ENCODE measurements at regions not wholly inside any gene's neighbourhood (a gene's known extent, or its start where the extent isn't known, plus 50 kb on each side); places are given as distances from the start of the nearest gene placed in this dataset.

- CTCF ChIA-PET = no interaction called here
- Histone ChIP-seq H3K9me3 (replicated peaks; ENCODE audit: control insufficient read depth, insufficient read depth, low read length) (no peaks in the 10 kb centered on the region), H3K27ac (ENCODE audit: control insufficient read depth, insufficient read depth) (no peak overlapping the region), H3K4me3 (no peak overlapping the region), H3K79me2 (ENCODE audit: control insufficient read depth, insufficient read depth, low read length) (no peaks in the 10 kb centered on the region), H2AFZ (ENCODE audit: control insufficient read depth, low read depth, low read length) (no peak overlapping the region), H3K9ac (ENCODE audit: control insufficient read depth, insufficient read depth, low read length) (no peak overlapping the region), H4K20me1 (ENCODE audit: control insufficient read depth, insufficient read depth) (no peaks in the 10 kb centered on the region), H3K36me3 (ENCODE audit: control insufficient read depth in 2 of 2, insufficient read depth in 2 of 2, low read length in 1 of 2) (no peaks in the 10 kb centered on the region), H3K4me1 (ENCODE audit: control insufficient read depth, insufficient read depth, low read length) (no peaks in the 10 kb centered on the region), H3K4me2 (ENCODE audit: control insufficient read depth, insufficient read depth) (no peak overlapping the region), H3K27me3 (replicated peaks in 1 of 2; ENCODE audit: control insufficient read depth in 2 of 2, insufficient read depth in 2 of 2, low read length in 1 of 2) (no peaks in the 10 kb centered on the region)
- RAD21 ChIA-PET (ENCODE audit: unreplicated experiment) = no interaction called here
- FAIRE-seq (no peak), ATAC-seq (no peak), DNase-seq (ENCODE audit: low read depth, low spot score) (no peak)
- WGBS (ENCODE audit: insufficient coverage, insufficient replicate concordance, low lambda C conversion rate, missing lambda C conversion rate) = 30% methylated on average over 5 of the region's 6 CpGs
- TF ChIP-seq POLR2AphosphoS2 (IDR thresholded peaks at IDR 0.05; ENCODE audit: low read depth, low read length) (no peak), WRNIP1 (IDR thresholded peaks at IDR 0.05; ENCODE audit: borderline replicate concordance, low read depth, low read length) (no peak), SMAD5 (IDR thresholded peaks at IDR 0.05; ENCODE audit: low read depth) (no peak)
- intact Hi-C loops (cut with micrococcal nuclease; ENCODE audit: unreplicated experiment) = no loop called here
- in situ Hi-C loops (cut with MboI) = no loop called here
- POLR2A ChIA-PET = no interaction called here
- SMC1A ChIA-PET (ENCODE audit: uncharacterized antibody, unreplicated experiment) = interaction anchor here (0.9 kb wide), 1 partner anchor 337 kb away, joined by 3 read pairs; no protein-coding TSS in a partner anchor
- no TSS peak for BruUV-seq (replicated peaks)
Observed at GRCh38 chr12:77357655-77358054, 292.3 kb upstream of the E2F7 start.

GRCh38 chr12:77354766-77355362 is 289.5 kb upstream of the E2F7 start:
- H3K9me3 ChIP-seq (replicated peaks; ENCODE audit: control insufficient read depth, insufficient read depth, low read length) = no peaks in the 10 kb centered on the region
- FAIRE-seq (no peak), ATAC-seq (no peak), DNase-seq (ENCODE audit: low read depth, low spot score) (no peak)
- RAD21 ChIA-PET (ENCODE audit: unreplicated experiment) = no interaction called here
- H4K20me1 ChIP-seq (ENCODE audit: control insufficient read depth, insufficient read depth) = no peaks in the 10 kb centered on the region
- no peak overlapping the region for H3K4me3 ChIP-seq
- no peaks in the 10 kb centered on the region for H3K27me3 ChIP-seq (replicated peaks in 1 of 2; ENCODE audit: control insufficient read depth in 2 of 2, insufficient read depth in 2 of 2, low read length in 1 of 2)
- SMC1A ChIA-PET (ENCODE audit: uncharacterized antibody, unreplicated experiment) = no interaction called here
- no TSS peak for BruUV-seq (replicated peaks)
- no peaks in the 10 kb centered on the region for H3K79me2 ChIP-seq (ENCODE audit: control insufficient read depth, insufficient read depth, low read length)
- POLR2A ChIA-PET = interaction anchor here (0.6 kb wide), 2 partner anchors 183 to 307 kb away, joined by 3 to 5 read pairs; no protein-coding TSS in a partner anchor
- no peak overlapping the region for H3K9ac ChIP-seq (ENCODE audit: control insufficient read depth, insufficient read depth, low read length)
- H3K36me3 ChIP-seq (ENCODE audit: control insufficient read depth in 2 of 2, insufficient read depth in 2 of 2, low read length in 1 of 2) = no peaks in the 10 kb centered on the region
- H3K27ac ChIP-seq (ENCODE audit: control insufficient read depth, insufficient read depth) = no peak overlapping the region
- 46% methylated on average over 2 of the region's 2 CpGs for WGBS (ENCODE audit: insufficient coverage, insufficient replicate concordance, low lambda C conversion rate, missing lambda C conversion rate)
- no peaks in the 10 kb centered on the region for H3K4me1 ChIP-seq (ENCODE audit: control insufficient read depth, insufficient read depth, low read length)
- in situ Hi-C loops (cut with MboI) = no loop called here
- no peak overlapping the region for H2AFZ ChIP-seq (ENCODE audit: control insufficient read depth, low read depth, low read length)
- intact Hi-C loops (cut with micrococcal nuclease; ENCODE audit: unreplicated experiment) = no loop called here
- CTCF ChIA-PET = no interaction called here
- no peak overlapping the region for H3K4me2 ChIP-seq (ENCODE audit: control insufficient read depth, insufficient read depth)
- TF ChIP-seq KAT2A (conservative IDR thresholded peaks at IDR 0.05; ENCODE audit: control insufficient read depth, low read depth, low read length) (no peak), IKZF1 (conservative IDR thresholded peaks at IDR 0.05) (no peak), TCF12 (IDR thresholded peaks at IDR 0.05; ENCODE audit: low read depth, low read length) (no peak), PKNOX1 (IDR thresholded peaks at IDR 0.05) (no peak), EED (IDR thresholded peaks at IDR 0.05; ENCODE audit: low read depth) (no peak), SUZ12 (IDR thresholded peaks at IDR 0.05; ENCODE audit: unreplicated experiment) (no peak), SIX5 (IDR thresholded peaks at IDR 0.05; ENCODE audit: low read depth, low read length, severe bottlenecking) (no peak), FOXM1 (IDR thresholded peaks at IDR 0.05; ENCODE audit: low read depth, low read length) (no peak), ASH2L (IDR thresholded peaks at IDR 0.05; ENCODE audit: borderline replicate concordance, low read depth) (no peak), NRF1 (conservative IDR thresholded peaks at IDR 0.05; ENCODE audit: low read depth, low read length) (no peak), TARDBP (IDR thresholded peaks at IDR 0.05; ENCODE audit: borderline replicate concordance) (no peak), NFIC (IDR thresholded peaks at IDR 0.05; ENCODE audit: low read depth, low read length) (no peak)
- TF ChIP-seq, protein P1, sequence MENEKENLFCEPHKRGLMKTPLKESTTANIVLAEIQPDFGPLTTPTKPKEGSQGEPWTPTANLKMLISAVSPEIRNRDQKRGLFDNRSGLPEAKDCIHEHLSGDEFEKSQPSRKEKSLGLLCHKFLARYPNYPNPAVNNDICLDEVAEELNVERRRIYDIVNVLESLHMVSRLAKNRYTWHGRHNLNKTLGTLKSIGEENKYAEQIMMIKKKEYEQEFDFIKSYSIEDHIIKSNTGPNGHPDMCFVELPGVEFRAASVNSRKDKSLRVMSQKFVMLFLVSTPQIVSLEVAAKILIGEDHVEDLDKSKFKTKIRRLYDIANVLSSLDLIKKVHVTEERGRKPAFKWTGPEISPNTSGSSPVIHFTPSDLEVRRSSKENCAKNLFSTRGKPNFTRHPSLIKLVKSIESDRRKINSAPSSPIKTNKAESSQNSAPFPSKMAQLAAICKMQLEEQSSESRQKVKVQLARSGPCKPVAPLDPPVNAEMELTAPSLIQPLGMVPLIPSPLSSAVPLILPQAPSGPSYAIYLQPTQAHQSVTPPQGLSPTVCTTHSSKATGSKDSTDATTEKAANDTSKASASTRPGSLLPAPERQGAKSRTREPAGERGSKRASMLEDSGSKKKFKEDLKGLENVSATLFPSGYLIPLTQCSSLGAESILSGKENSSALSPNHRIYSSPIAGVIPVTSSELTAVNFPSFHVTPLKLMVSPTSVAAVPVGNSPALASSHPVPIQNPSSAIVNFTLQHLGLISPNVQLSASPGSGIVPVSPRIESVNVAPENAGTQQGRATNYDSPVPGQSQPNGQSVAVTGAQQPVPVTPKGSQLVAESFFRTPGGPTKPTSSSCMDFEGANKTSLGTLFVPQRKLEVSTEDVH (IDR thresholded peaks at IDR 0.05; ENCODE audit: low read depth, partially characterized antibody) = no peak

All from GM12878 (cell line).